SK-MEL-5 (cell line): ENCODE measurements at regions not wholly inside any gene's neighbourhood (a gene's known extent, or its start where the extent isn't known, plus 50 kb on each side); places are given as distances from the start of the nearest gene placed in this dataset.
"Not testable (repeated sequence)": the region's sequence is repeated elsewhere in the genome, so short reads cannot be mapped to it uniquely, and the experiment has no call there.

Experiments used
- DNase-seq: peaks from one replicate; pipeline ENCODE4 v3.0.0-alpha.2; 2016; ENCODE audit warnings: low read depth, low spot score
- in situ Hi-C: cut with HindIII; loops from 2 replicates; pipeline ENCODE4 v1.10.0; 2016; ENCODE audit warnings: low sequenced_read_pairs, high pct_unique_total_duplicates, low pct_unique_long_range_greater_than_20kb

- no peak for DNase-seq
- in situ Hi-C loops = no loop called here
Measured at GRCh38 chr3:124636863-124637296, 93.4 kb upstream of the UMPS start.

GRCh38 chr3:124639406-124640237, 90.6 kb upstream of the UMPS start:
- DNase-seq = no peak
- in situ Hi-C loops = no loop called here

GRCh38 chr3:124640635-124641306, 89.5 kb upstream of the UMPS start:
- in situ Hi-C loops = no loop called here
- no peak for DNase-seq

DNA sequence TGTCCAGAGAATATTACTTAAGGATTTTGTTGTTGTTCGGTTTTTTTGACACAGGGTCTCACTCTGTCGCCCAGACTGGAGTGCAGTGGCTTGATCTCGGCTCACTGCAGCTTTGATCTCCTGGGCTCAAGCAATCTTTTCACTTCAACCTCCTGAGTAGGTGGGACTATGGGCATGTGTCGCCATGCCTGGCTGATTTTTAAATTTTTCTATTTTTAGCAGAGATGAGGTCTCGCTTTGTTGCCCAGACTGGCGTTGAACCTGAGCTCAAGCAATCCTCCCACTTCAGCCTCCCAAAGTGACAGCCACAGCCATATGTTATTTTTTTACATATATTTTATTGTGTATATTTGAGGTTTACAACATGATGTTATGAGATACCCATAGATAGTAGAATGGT, 86.8 kb upstream of the UMPS start:
- in situ Hi-C loops = no loop called here
- DNase-seq = no peak

GRCh38 chr3:124646186-124646585, 84.1 kb upstream of the UMPS start:
- in situ Hi-C loops, DNase-seq: not testable (repeated sequence)

- DNase-seq = no peak
- in situ Hi-C loops = no loop called here
Measured at GRCh38 chr3:124648551-124648950, 81.7 kb upstream of the UMPS start.

- DNase-seq = peak; percentile 17
- in situ Hi-C loops = no loop called here
Measured at GRCh38 chr3:124650798-124651197, 79.5 kb upstream of the UMPS start.

DNA sequence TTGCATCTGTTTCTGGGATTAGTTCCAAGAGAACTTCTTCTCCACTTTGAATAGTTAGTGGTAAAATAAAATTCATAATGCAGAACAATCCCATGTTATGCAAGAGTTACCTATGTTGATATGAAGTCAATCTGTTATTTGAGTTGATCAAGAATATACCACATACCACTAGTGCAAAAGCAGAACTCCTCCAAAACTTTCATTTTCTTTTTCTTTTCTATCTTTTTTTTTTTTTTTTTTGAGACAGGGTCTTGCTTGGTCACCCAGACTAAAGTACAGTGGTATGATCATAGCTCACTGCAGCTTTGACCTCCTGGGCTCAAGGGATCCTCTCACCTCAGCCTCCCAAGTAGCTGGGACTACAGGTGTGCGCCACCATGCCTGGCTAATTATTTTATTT, 78.8 kb upstream of the UMPS start:
- in situ Hi-C loops, DNase-seq: not testable (repeated sequence)

DNA sequence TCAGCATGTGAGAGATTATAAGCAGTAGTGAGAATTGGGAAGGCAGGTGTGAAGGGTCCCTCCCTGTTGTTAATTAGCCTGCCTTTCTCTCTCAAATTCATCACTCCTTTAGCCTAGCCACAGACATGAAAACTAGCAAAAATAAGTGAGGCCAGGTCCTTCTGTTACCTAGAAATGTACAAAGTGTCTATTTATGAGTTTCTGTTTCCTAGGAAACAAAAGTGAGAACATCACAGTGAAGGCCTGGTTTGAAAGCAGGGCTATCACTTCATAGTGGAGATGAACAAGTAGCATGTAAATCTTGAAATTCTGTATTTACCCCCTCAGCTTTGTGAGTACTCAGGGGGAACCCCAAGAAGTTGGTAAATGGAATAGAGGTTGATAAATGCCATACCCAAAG, 78.2 kb upstream of the UMPS start:
- in situ Hi-C loops = no loop called here
- DNase-seq = no peak

GRCh38 chr3:124653071-124653796, 77.0 kb upstream of the UMPS start:
- peak; percentile 26 for DNase-seq
- in situ Hi-C loops = no loop called here

GRCh38 chr3:124653797-124654469, 76.3 kb upstream of the UMPS start:
- in situ Hi-C loops = no loop called here
- DNase-seq = peak; percentile 76

GRCh38 chr3:124654470-124654845, 75.8 kb upstream of the UMPS start:
- in situ Hi-C loops = no loop called here
- DNase-seq = no peak

DNA sequence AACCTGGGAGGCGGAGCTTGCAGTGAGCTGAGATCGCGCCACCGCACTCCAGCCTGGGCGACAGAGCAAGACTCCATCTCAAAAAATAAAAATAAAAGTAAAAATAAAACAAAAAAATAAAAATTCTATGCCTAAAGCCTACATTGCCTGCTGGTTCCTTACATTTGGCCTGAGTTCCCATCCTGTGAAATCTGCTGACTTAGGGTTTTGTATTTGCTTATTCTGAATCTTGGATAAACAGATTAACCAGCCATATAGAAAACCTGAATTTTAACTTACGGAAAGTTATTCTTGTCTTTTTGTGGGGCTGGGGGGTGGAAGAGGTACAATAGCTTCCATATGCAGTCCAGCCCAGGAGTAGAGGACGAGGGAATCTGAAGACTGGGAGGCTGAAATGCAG, 73.7 kb upstream of the UMPS start:
- DNase-seq = no peak
- in situ Hi-C loops = no loop called here

- in situ Hi-C loops = no loop called here
- no peak for DNase-seq
Measured at GRCh38 chr3:124657138-124657537, 73.1 kb upstream of the UMPS start.

GRCh38 chr3:124658270-124658669, 72.0 kb upstream of the UMPS start:
- in situ Hi-C loops = no loop called here
- DNase-seq = no peak

- DNase-seq = no peak
- in situ Hi-C loops = no loop called here
Measured at GRCh38 chr3:124659175-124659574, 71.1 kb upstream of the UMPS start.

DNA sequence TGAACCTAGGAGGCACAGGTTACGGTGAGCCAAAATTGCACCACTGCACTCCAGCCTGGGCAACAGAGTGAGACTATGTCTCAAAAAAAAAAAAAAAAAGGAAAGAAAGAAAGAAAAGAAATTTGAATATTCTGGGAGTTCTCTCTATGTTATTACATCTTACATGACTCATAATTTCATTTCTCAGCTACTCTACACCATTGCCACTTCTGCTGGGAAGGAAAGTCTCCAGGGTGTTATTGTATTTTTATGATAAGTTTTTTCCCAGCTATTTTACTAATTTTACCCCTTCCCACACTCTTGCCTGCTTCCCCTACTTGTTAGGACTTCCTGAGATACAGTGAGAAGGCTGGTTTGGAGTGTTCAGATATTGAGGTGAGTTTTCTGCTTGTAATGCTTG, 69.7 kb upstream of the UMPS start:
- in situ Hi-C loops = no loop called here
- no peak for DNase-seq

GRCh38 chr3:124663690-124664089, 66.6 kb upstream of the UMPS start:
- DNase-seq = no peak
- in situ Hi-C loops = no loop called here
